ENCODE measurements at regions not wholly inside any gene's neighbourhood (a gene's known extent, or its start where the extent isn't known, plus 50 kb on each side); places are given as distances from the start of the nearest gene placed in this dataset.
A peak's percentile ranks its signal among the peaks of the same experiment; 100 is the strongest.

DNA sequence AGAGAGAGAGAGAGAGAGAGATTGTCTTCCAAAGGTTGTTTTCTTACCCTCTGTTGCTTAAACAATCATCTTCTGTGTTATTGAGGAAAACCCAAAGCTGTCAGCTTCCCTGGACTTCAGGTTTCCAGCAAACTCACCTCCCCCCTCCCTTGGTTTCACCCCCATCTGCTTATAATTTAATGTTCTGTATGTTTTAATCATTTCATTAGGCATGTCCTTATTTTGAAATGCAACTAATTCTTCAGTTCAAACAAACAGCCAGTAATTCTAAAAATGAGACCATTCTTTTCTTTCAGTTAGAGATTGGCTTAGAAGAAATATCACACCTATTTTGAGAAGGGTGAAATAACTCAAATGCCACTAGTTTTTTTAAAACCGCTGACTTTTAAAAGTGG is 102.9 kb downstream of the FAM204A start:
- Histone ChIP-seq H3K4me2 (no peak overlapping the region), H2AFZ (no peak overlapping the region), H3K27ac (no peak overlapping the region), H3K4me1 (ENCODE audit: insufficient read depth) (no peaks in the 10 kb centered on the region), H3K79me2 (no peaks in the 10 kb centered on the region), H3K4me3 (no peak overlapping the region), H3K27me3 (peaks cover 65% of the 10 kb centered on the region), H3K36me3 (replicated peaks; ENCODE audit: insufficient read depth, low read depth) (no peaks in the 10 kb centered on the region), H3K9me3 (ENCODE audit: low read depth) (no peaks in the 10 kb centered on the region), H3K9me2 (replicated peaks; ENCODE audit: insufficient read depth) (no peaks in the 10 kb centered on the region), H4K20me1 (ENCODE audit: insufficient read depth, poor library complexity, severe bottlenecking) (no peaks in the 10 kb centered on the region)
- 77% methylated on average over 1 of the region's 1 CpG for WGBS (ENCODE audit: low lambda C conversion rate, missing lambda C conversion rate)
- no peak for TF ChIP-seq EZH2 (IDR thresholded peaks at IDR 0.05; ENCODE audit: borderline replicate concordance)
- DNase-seq (ENCODE audit: low spot score) = no peak

GRCh38 chr10:118238573-118239235 is 103.4 kb downstream of the FAM204A start:
- no peaks in the 10 kb centered on the region for H3K4me1 ChIP-seq (ENCODE audit: insufficient read depth)
- no peaks in the 10 kb centered on the region for H3K36me3 ChIP-seq (replicated peaks; ENCODE audit: insufficient read depth, low read depth)
- no peaks in the 10 kb centered on the region for H3K79me2 ChIP-seq
- no peaks in the 10 kb centered on the region for H3K9me2 ChIP-seq (replicated peaks; ENCODE audit: insufficient read depth)
- peaks cover 60% of the 10 kb centered on the region for H3K27me3 ChIP-seq
- H3K9me3 ChIP-seq (ENCODE audit: low read depth) = no peaks in the 10 kb centered on the region
- peak; percentile 40 for DNase-seq (ENCODE audit: low spot score)
- H3K27ac ChIP-seq = no peak overlapping the region
- H3K4me3 ChIP-seq = no peak overlapping the region
- no peaks in the 10 kb centered on the region for H4K20me1 ChIP-seq (ENCODE audit: insufficient read depth, poor library complexity, severe bottlenecking)
- no peak overlapping the region for H2AFZ ChIP-seq
- TF ChIP-seq EZH2phosphoT487 (IDR thresholded peaks at IDR 0.05; ENCODE audit: low read depth, severe bottlenecking, unreplicated experiment) (no peak), EZH2 (IDR thresholded peaks at IDR 0.05; ENCODE audit: borderline replicate concordance) (no peak), CTCF (IDR thresholded peaks at IDR 0.05; ENCODE audit: poor library complexity) (no peak)
- WGBS (ENCODE audit: low lambda C conversion rate, missing lambda C conversion rate) = 42% methylated on average over 13 of the region's 13 CpGs
- H3K4me2 ChIP-seq = no peak overlapping the region

GRCh38 chr10:118237930-118238329 is 104.2 kb downstream of the FAM204A start:
- no peaks in the 10 kb centered on the region for H3K4me1 ChIP-seq (ENCODE audit: insufficient read depth)
- H3K27ac ChIP-seq = no peak overlapping the region
- no peak overlapping the region for H3K4me2 ChIP-seq
- no peaks in the 10 kb centered on the region for H3K9me2 ChIP-seq (replicated peaks; ENCODE audit: insufficient read depth)
- H3K79me2 ChIP-seq = no peaks in the 10 kb centered on the region
- no peak overlapping the region for H2AFZ ChIP-seq
- H3K4me3 ChIP-seq = no peak overlapping the region
- no peak for TF ChIP-seq EZH2 (IDR thresholded peaks at IDR 0.05; ENCODE audit: borderline replicate concordance)
- TF ChIP-seq EZH2phosphoT487 (IDR thresholded peaks at IDR 0.05; ENCODE audit: low read depth, severe bottlenecking, unreplicated experiment) = no peak
- no peak for TF ChIP-seq CTCF (IDR thresholded peaks at IDR 0.05; ENCODE audit: poor library complexity)
- DNase-seq (ENCODE audit: low spot score) = no peak
- no peaks in the 10 kb centered on the region for H4K20me1 ChIP-seq (ENCODE audit: insufficient read depth, poor library complexity, severe bottlenecking)
- H3K27me3 ChIP-seq = peaks cover 52% of the 10 kb centered on the region
- no peaks in the 10 kb centered on the region for H3K9me3 ChIP-seq (ENCODE audit: low read depth)
- 93% methylated on average over 5 of the region's 5 CpGs for WGBS (ENCODE audit: low lambda C conversion rate, missing lambda C conversion rate)
- H3K36me3 ChIP-seq (replicated peaks; ENCODE audit: insufficient read depth, low read depth) = no peaks in the 10 kb centered on the region

DNA sequence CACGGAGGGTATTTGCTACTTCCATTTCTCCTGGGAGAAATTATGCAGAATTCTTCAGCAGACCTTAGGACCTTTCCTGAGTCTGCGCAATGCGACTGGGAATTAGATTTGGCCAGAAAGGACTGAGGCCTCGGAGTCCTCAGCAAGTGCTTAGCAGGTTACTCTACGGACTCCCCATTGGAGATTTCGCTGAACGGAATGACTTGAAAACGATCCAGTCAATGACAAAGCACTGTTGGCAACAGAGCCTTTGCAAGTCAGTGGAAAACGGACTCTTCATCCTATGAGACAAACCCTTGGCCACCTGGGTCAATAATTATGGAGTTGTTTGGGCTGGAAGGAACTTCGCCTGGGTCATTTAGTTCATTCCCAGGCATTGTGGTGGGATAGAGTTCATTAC is 107.4 kb downstream of the FAM204A start:
- Histone ChIP-seq H3K27me3 (peaks cover 23% of the 10 kb centered on the region), H4K20me1 (ENCODE audit: insufficient read depth, poor library complexity, severe bottlenecking) (no peaks in the 10 kb centered on the region), H3K79me2 (no peaks in the 10 kb centered on the region), H3K9me3 (ENCODE audit: low read depth) (no peaks in the 10 kb centered on the region), H3K27ac (no peak overlapping the region), H3K4me3 (no peak overlapping the region), H3K9me2 (replicated peaks; ENCODE audit: insufficient read depth) (no peaks in the 10 kb centered on the region), H3K4me2 (no peak overlapping the region), H3K36me3 (replicated peaks; ENCODE audit: insufficient read depth, low read depth) (no peaks in the 10 kb centered on the region), H2AFZ (no peak overlapping the region), H3K4me1 (ENCODE audit: insufficient read depth) (no peaks in the 10 kb centered on the region)
- 89% methylated on average over 10 of the region's 10 CpGs for WGBS (ENCODE audit: low lambda C conversion rate, missing lambda C conversion rate)
- DNase-seq (ENCODE audit: low spot score) = no peak
- no peak for TF ChIP-seq EZH2 (IDR thresholded peaks at IDR 0.05; ENCODE audit: borderline replicate concordance)
- no peak for TF ChIP-seq CTCF (IDR thresholded peaks at IDR 0.05; ENCODE audit: poor library complexity)
- no peak for TF ChIP-seq EZH2phosphoT487 (IDR thresholded peaks at IDR 0.05; ENCODE audit: low read depth, severe bottlenecking, unreplicated experiment)
